Embryonic facial prominence (tissue), 1 donor: ENCODE measurements at regions not wholly inside any gene's neighbourhood (a gene's known extent, or its start where the extent isn't known, plus 50 kb on each side); places are given as distances from the start of the nearest gene placed in this dataset.

Source experiments
- DNase-seq: peaks from one replicate; pipeline ENCODE4 v3.0.0-alpha.2; 2016; ENCODE audit errors: extremely low spot score

DNA sequence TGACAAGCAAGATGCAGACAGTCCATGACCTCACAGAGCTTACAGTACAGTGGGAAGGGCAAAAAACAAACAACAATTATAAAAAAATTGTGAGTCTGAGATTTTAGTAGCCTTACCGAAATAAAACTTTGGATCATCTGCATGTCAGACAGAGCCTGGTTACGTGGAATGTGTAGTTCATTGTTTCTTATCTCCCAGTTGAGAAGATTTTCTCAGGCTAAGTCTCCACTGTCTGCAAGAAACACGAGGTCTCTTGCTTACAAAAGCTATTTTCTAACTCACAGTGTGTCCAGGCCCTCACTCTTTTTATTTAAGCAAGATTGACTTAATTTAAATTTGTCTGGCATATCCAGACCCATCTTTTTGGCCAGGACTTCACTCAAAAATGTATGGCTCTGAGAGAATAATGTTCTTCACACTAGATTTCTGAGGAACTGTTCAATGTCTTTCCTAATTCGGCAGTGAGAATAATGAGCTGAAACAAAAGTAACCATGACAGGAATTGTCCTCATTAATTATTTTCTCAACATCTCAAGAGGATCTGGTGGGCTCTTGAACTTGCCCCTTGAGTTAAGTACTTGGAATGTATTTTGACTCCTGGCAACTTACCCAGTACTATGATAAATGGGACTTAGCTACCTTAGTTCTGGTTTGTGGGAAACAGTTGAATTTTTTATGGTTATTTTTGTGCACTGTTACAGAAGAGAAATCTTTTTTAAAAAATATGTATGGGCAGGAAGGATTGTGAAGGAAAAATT lies 265.1 kb upstream of the COL8A1 start:
- DNase-seq: no peak

DNA sequence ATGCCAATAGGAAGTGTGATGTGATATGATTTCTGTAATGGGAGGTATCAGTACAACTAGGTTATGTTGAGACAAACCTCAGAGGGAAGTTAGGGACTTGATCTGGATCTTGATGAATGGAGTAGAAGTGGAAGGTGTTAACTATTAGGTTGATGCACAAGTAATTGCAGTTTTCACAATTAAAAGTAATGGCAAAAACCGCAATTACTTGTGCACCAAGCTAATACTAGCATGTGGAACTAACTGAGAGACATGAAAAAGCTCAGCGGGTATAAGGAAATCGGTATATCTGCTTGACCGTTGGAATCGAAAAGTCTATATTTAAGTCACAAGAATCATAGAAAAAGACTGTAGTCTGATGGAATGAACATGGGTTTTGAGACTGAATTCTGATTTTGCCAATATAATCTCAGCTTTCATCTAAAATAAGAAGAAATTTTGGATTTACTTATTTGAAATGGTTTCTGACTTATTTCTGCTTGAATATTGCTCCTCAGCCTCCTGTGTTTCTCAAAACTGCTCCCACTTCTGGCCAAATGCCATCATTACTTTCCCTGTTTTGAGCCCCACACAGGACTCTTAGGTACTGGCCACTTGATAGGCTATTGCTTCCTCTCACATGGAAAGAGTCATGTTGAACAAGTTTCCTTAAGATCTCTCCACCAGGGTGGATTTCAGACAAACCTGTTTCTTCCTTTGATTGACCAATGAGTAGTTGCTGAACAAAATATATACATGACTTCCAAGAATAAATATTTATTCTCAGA lies 271.5 kb upstream of the COL8A1 start:
- DNase-seq: no peak

DNA sequence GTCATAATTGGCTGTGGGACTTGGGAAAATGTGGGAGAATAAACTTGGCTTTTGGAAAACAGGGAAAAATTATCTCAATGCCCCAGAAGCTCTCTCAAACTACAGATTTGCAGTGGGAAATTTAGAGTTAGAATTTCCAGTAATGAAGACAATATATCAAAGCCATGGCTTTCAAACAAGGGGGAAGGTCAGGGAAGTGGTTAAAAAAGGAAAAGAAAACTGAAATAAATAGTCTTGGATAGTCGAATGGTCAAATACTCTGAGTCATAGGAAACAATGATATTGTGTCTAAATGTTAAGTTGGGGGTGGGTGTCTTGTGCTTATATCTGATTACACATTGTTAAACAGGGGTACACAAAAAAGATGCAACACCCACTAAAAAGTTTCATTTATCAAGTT lies 272.4 kb upstream of the COL8A1 start:
- no peak for DNase-seq

DNA sequence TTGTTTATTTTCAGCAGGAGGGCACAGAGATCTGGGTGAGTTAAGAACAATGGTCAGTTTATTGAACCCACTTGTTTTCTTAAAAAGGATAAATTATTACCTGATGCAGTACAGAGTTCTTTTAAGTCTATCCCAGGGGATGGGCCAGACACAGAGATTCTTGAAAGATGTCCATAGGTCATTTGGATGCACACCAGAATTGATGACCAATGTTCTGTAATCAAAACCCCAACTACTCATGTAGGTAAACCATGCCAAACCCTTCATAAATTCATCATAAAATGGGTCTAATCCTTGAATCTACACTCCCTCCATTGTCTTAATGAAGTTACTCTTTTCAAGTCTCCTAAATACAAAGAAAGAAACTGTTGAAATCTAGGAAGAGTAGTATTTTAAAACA lies 273.0 kb upstream of the COL8A1 start:
- no peak for DNase-seq

DNA sequence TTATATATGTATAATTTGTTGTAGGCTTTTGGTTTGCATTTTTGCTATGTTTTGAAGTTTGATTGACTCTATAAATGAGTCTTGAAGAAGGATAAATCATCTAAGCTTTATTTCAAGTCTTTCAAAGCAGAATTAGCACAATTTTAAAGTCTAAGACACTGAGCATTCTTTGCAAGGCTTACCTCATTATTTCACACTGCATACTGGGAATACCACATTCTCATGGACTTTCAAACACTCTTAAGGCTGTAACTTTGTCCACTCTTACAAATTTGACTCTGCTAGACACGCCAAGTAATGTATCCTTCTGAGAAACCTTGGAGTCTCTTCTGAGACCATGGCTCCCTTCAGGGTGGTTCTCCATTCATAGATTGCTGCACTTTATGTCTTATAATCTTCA lies 281.3 kb upstream of the COL8A1 start:
- no peak for DNase-seq

DNA sequence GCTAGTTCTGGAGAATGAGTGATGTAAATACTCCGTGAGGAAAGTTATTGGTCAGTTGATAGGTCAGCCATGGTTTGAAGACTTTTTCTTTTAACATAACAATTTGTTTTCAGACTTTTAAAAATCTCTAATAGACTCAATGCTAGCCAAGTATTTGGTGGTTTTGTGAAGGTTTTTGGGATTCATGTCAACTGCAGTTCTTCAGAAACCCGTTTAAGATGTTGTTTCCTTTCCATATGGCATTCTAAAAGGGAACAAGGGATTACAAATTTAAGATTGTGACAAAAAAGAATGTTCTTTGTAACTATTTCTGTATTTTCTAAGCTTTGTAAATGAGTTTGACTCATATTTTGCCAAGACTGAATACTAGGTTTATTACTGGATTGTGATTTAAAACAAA lies 281.7 kb upstream of the COL8A1 start:
- DNase-seq: no peak

DNA sequence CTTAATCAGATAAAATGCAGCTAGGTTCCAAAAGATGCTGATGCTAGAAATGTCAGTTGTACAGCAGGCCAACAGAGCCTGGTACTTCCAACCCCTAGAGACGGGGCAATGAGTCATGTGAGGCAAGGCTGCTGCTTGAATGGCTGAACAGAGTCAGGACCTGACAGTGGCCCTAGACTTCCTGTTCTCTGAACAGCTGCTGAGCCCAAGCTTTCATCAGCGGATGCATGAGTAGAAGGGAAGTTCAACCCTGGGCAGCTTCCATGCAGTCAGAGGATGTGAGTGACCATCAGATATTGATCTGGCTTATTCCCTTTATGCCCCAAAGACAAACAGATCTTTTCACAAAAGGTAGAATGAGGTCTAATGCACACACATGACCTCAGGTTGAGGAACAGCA lies 282.9 kb upstream of the COL8A1 start:
- no peak for DNase-seq

DNA sequence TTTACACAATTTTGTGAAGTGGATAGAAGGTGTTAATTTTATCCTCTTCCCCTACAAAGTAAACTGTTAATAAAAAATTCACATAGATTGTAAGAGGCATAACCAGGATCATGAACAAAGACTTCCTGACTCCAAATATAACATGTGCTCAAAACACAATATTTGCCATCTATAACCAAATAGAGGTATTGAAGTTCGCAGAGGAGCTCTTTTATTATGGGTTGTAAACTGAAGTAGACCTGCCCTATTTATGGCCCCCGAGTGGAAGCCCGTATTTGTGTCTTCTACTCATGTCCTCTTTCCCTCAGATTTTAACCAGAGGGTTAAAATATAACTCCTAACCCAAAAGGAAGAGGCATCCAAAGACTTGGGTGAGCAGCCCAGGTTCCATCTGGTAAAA lies 285.6 kb upstream of the COL8A1 start:
- no peak for DNase-seq

DNA sequence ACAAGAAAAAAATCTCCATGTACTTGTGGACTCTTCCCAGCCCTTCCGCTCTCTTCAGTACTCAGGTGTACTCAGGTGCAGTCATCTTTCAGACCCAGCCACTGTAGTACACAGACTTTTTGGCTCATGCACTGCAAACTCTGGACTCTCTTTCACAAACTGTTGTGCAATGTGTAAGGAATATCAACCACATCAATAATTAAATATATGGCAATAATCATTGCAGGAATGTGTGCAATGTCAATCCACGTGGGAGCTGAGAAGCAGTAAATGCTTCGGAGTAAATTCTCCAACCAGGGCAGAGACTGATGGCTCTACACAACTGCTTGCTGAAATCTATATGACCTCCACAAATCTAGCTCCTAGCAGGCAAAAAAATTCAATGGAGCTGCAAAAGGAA lies 287.3 kb upstream of the COL8A1 start:
- no peak for DNase-seq

DNA sequence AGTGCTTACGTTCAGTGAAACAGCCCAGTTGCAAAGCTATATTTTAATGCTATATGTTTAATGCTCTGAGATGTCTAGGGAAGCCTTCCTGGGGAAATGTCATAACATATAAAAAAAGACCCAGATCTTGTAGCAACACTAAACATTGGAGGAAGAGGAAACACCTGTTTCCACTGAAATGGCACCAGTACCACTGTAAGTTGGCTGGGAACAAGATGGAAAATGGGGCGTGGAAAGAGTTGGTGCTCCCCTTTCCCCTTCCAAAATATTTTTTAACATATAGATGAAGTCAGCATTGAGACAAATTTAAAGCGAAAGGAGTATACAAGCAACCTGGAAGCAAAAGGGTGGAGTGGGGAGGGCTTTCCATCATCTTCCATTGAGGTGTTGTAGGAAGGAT lies 289.9 kb upstream of the COL8A1 start:
- no peak for DNase-seq

DNA sequence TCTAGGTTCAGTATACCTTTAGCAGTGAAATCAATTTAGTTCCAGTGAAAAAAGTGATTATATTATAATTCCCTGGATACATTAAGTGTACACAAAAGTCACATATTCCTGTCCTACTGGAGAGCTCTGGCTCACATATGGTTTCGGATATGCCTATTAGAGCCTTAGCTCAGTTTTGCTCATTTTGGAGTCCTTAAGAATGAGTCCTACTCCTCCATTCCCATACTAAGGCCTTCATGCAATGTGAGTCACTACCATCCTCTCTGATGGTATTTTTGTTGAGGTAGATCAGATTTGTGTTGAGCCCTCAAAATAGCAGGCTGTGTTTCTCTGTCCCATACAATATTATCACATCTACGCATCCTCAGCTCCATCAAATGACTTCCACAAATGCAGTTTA lies 294.2 kb upstream of the COL8A1 start:
- no peak for DNase-seq

DNA sequence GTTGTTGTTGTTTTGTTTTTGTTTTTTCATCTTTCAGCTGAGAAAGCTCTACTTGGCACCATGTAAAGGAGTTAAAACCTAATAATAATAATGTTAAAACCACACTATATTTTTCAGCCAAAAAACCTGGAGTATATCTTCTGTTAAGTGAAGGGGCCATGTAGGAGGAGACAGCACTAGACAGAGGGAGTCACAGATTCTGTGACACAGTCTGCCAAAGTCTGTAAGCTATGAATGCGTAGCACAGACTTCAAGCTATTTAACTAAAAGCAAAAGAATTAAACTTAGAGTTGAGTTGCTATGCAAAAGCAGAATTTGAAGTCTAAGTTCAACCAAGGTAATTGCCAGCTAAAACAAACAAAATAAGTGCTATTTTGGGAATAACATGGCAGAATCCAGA lies 296.0 kb upstream of the COL8A1 start:
- no peak for DNase-seq

DNA sequence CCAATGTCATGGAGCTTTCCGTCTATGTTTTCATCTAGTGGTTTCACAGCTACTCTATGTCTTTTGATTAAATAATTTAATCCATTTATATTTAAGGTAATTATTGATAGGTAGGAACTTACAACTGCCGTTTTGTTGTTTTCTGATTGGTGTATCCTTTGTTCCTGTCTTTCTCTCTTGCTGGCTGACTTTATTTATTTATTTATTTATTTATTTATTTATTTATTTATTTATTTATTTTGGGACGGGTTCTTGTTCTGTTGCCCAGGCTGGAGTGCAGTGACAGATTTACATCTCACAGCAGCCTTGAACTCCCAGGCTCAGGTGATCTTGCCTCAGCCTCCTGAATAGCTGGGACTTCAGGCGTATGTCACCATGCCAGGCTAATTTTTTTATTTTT lies 299.2 kb upstream of the COL8A1 start:
- DNase-seq: no peak

DNA sequence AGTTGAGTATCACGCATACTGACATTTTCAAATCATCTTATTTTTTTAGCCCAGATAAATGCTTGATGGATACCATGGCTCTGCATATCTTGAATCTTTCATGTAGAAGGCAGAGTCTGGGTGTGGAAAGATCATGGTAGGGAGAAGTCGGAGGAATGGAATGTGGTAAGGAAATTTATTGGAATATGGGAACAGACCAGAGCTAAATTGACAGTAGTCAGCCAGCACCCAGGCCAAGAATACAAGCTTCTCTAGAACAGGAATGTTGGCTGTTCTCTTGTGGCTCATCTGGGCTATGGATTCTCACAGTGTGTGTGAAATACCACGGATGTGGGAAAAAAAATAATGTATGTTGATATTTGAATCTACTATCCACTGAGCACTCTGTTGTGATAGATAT lies 305.7 kb upstream of the COL8A1 start:
- no peak for DNase-seq

DNA sequence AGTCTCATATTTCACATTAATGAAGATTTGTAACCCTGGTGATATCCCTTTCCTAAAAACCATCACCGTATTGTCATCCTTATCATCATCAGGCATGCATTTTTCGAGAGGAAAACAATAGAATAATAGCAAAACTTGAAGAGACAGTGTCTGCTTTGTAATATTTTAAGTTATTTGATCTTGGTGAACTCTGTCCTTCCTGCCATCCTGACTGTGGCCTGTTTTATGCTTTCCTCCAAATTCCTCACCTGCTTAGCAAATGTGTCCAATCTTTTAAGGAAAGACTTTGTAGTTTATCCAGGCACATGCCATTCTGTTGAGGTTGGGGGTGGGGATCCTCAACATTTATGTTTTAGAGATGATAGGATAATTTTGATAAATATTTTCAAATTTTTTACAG lies 306.1 kb upstream of the COL8A1 start:
- no peak for DNase-seq

DNA sequence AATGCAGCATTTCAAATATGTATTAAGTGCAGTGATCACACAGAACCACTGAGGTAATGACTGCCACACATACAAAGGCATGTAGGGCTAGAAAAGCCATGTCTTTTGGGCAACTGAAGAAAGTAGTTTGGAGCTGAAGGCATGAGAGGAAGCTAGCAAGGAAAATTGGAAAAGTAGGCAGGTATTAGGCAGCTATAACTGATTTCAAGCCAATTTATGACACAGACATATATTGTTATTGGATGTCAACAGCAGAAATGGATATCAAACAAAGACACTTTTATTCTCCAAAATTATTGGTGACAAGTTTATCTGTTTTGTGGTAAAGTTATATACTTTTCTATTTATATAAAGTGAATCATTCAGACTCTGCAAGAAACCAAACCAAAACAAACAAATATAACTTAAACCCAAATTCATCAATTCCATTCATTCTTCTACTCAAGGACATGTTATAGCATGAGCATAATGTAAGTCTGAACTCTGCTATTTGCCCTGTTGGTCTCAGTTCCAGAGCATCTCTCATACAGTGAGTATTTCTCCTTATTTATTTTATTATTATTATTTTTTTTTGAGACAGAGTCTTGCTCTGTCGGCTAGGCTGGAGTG lies 307.4 kb upstream of the COL8A1 start:
- no peak for DNase-seq

DNA sequence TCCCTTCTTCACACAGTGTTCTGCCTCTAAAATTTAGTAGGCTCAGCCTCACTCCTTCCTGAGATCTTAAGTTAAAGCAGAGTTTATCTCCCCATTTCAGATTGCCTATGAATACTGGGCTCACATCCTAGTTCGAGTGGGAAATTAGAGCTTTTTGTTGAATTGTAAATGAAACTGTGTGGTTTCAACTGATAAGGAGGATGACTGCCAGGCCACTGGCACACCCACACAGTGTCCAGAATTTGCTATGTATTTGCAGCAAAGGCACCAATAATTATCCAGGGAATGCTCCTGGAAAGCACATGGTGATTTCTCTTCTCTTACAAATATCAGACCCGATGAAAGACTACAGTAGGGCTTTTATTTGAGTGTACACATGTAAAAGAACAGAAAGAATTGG lies 308.1 kb upstream of the COL8A1 start:
- DNase-seq: no peak

DNA sequence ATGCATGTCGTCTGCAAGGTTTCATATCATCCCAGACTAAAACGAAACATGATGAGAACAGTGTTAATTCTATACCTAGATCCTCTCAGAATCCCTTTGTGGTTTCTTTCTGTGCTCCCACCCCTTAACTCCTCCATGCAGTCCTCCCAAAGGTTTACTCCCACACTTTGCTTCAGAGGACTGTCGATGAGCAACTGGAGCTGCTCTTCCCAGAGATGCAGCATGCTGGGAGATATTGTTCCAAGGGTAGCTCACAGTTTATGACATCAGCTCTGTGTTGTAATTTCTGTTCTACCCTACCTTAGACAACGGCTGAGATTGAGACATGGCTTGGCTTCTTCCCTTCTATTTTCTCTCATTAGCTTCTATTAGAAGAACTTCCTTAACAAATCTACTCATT lies 313.0 kb upstream of the COL8A1 start:
- no peak for DNase-seq

DNA sequence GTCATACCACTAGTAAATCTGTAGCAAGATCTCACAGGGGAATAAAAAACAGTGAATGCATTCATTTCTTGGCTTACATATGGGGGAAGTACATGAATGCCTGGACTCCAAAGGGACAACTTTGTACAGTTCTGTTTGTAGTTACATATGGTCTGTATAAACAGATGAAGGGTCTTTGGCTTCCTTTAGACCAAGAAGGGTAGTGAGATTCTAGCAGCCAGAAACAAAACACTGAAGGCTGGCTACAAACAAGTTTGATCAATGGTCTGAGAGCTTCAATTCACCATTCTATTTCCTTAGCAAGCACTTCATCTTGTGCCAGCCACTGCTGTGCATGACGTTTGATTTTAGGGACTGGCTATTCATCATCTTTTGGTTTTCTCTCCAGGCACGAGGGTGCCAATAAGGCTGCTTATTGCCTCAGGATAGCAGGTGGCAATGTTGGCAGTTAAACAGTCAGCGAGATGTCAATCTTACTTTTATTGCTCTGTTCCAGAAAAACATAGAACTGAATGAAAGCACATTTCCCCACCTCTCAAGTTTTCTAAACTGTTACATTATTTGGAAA lies 313.7 kb upstream of the COL8A1 start:
- no peak for DNase-seq

DNA sequence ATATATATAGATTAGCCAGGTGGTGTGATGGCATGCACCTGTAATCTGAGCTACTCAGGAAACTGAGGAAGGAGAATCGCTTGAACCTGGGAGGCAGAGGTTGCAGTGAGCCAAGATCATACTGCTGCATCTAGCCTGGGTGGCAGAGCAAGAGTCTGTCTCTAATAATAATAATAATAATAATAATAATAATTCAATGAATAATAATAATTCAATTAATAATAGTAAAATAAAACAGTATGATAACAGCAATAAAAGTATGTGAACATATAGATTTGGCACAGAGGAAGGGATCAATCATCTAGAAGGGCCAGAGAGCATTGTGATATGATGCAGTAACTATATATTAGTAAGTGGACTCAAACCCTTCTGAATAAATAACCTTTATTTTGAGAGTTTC lies 314.5 kb upstream of the COL8A1 start:
- no peak for DNase-seq

DNA sequence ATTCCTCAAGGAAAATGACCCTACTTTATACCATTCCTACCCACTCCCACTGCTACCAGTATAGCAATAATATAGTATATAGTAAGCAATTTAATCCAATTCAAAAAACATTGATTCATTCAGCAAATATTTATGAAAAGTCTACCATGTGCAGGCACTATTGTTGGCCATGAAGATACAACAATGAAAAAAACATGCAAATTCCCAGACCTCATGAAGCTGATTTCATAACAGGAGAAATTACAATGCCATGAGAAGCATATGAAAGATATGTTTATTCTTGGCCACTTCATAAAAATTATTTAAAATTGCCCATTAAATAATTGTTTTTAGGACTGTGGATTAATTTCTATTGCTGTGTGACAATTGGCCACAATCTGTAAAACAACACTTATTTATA lies 315.8 kb upstream of the COL8A1 start:
- DNase-seq: no peak

DNA sequence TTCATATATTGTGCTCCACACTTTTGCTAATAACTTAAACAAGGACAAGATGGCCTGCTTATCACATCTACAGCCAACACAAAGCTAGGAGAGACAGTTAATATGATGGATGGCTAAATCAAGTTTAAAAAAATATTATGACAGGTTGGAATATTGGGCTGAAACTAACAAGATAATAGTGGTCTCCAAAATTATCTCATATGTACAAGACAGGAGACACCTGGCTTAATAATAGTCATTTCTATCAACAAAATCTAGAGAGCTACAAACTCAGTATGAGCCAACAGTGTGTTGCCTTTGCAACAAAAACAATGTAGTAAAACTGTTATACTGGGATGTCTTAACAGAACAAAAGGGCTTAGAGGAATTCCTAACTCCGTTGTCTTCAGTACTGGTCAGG lies 317.1 kb upstream of the COL8A1 start:
- no peak for DNase-seq

DNA sequence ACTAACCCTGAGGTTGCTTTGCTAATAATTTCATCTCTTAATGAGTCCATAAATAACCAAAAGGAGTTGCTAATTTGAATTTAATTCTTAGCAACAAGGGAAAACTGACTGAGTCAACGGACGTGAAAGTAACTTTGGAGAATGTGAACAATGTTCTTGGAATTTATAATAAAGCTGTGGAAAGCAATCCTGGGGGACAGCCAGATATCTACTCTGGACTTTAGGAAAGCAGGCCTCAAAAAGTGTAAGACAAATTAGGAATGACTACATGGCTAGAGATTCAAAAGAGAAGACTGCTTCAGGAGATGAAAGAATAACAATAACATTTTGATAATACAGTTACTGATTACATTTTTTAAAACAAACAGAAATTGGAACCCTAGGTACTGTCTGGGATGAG lies 318.4 kb upstream of the COL8A1 start:
- DNase-seq: no peak
